Endothelial cell of umbilical vein (primary cell): ENCODE measurements at regions not wholly inside any gene's neighbourhood (a gene's known extent, or its start where the extent isn't known, plus 50 kb on each side); places are given as distances from the start of the nearest gene placed in this dataset.

ENCODE experiments used
- BruUV-seq: library from RNA; stranded (reverse); fragments of 400-500 nt; replicated peaks from 2 replicates; lab custom pipeline; 2021; lab: Mats Ljungman, UMichigan
- CTCF ChIA-PET: fragments of 300-600, 350-600 bp; sonication (Branson Sonifier 250); formaldehyde crosslinking; loops from one replicate; lab custom pipeline; 2021; ENCODE audit warnings: antibody characterized with exemption, inconsistent platforms; lab: Charles Lee
- POLR2A ChIA-PET: fragments of 300-600, 350-600 bp; sonication (Branson Sonifier 250); formaldehyde crosslinking; loops from one replicate; lab custom pipeline; 2021; ENCODE audit warnings: antibody characterized with exemption, inconsistent platforms; lab: Charles Lee
- DNase-seq: peaks from one replicate; pipeline ENCODE4 v3.0.0-alpha.2; 2011; ENCODE audit warnings: low read depth, low spot score
- FAIRE-seq: peaks from 2 replicates; lab custom pipeline; 2011; peaks lifted over from hg19 to GRCh38; lab: Jason Lieb, UNC
- H2AFZ ChIP-seq: 2 replicates; pipeline ENCODE4 v1.6.0; 2012; ENCODE audit warnings: low read depth, low read length, control low read depth, inconsistent platforms
- H3K27ac ChIP-seq: 2 replicates; pipeline ENCODE4 v1.5.1; 2011; ENCODE audit warnings: low read depth, mild to moderate bottlenecking, control low read depth, low read length, moderate library complexity; ENCODE audit not compliant: insufficient read depth
- H3K27me3 ChIP-seq, 2 experiments: 2 replicates each; pipeline versions ENCODE4 v1.6.0 to v1.6.1; 2011; ENCODE audit warnings: low read length in 2 of 2, mixed read lengths in 1 of 2; ENCODE audit not compliant: control insufficient read depth in 2 of 2, insufficient read depth in 2 of 2
- H3K36me3 ChIP-seq, 2 experiments: 2 replicates in 1 of 2; 3 replicates in 1 of 2; pipeline ENCODE4 v1.5.1; 2011; ENCODE audit warnings: low read length in 2 of 2, mild to moderate bottlenecking in 1 of 2, moderate library complexity in 1 of 2; ENCODE audit not compliant: control insufficient read depth in 2 of 2, insufficient read depth in 2 of 2; ENCODE audit errors: extremely low read depth in 1 of 2
- H3K4me1 ChIP-seq: 3 replicates; pipeline ENCODE4 v1.5.1; 2011; ENCODE audit warnings: mild to moderate bottlenecking, low read length; ENCODE audit not compliant: control insufficient read depth, insufficient read depth; ENCODE audit errors: extremely low read depth
- H3K4me2 ChIP-seq: 2 replicates; pipeline ENCODE4 v1.6.1; 2011; ENCODE audit warnings: low read length, control low read depth, mixed read lengths; ENCODE audit not compliant: insufficient read depth
- H3K4me3 ChIP-seq, 3 experiments: fragments of 200-600 bp in 1 of 3; sonication (generic), shearing (Covaris generic) in 1 of 3; replicated peaks in 1 of 3; 2 replicates each; pipeline ENCODE4 v1.5.1; 2011 to 2016; ENCODE audit warnings: control low read depth in 3 of 3, low read length in 3 of 3, mild to moderate bottlenecking in 2 of 3, inconsistent platforms in 1 of 3, low read depth in 1 of 3, moderate library complexity in 1 of 3; ENCODE audit not compliant: insufficient read depth in 1 of 3
- H3K79me2 ChIP-seq: 2 replicates; pipeline ENCODE4 v1.6.0; 2012; ENCODE audit warnings: low read length, inconsistent platforms; ENCODE audit not compliant: control insufficient read depth, insufficient read depth
- H3K9ac ChIP-seq: replicated peaks from 2 replicates; pipeline ENCODE3; 2011; ENCODE audit warnings: low read length, control low read depth; ENCODE audit not compliant: insufficient read depth; ENCODE audit errors: extremely low read depth
- H3K9me1 ChIP-seq: replicated peaks from 3 replicates; pipeline ENCODE4 v1.6.0; 2011; ENCODE audit warnings: mild to moderate bottlenecking, low read length; ENCODE audit not compliant: control insufficient read depth, insufficient read depth; ENCODE audit errors: extremely low read depth
- H3K9me3 ChIP-seq: replicated peaks from 2 replicates; pipeline ENCODE4 v1.5.1; 2012; ENCODE audit warnings: low read length, inconsistent platforms; ENCODE audit not compliant: control insufficient read depth, insufficient read depth
- H4K20me1 ChIP-seq: replicated peaks from 2 replicates; pipeline ENCODE3; 2011; ENCODE audit warnings: mild to moderate bottlenecking, low read length; ENCODE audit not compliant: control insufficient read depth, insufficient read depth; ENCODE audit errors: extremely low read depth
- CTCF ChIP-seq, 2 donors: IDR thresholded peaks; 1 replicate in 1 of 2; 2 replicates in 1 of 2; pipeline ENCODE4 v1.5.1; 2011; ENCODE audit warnings: low read length in 2 of 2, mild to moderate bottlenecking in 2 of 2, moderate library complexity in 2 of 2, control low read depth in 1 of 2, inconsistent platforms in 1 of 2, low read depth in 1 of 2; ENCODE audit not compliant: insufficient read depth in 1 of 2; ENCODE audit errors: extremely low read depth in 1 of 2
- EZH2 ChIP-seq: IDR thresholded peaks from 2 replicates; pipeline ENCODE4 v1.6.1; 2012; ENCODE audit warnings: borderline replicate concordance, low read depth, mild to moderate bottlenecking, moderate library complexity, low read length, inconsistent platforms; ENCODE audit not compliant: severe bottlenecking
- FOS ChIP-seq: IDR thresholded peaks from 2 replicates; pipeline ENCODE4 v1.6.1; 2011; ENCODE audit warnings: mild to moderate bottlenecking, low read length, moderate library complexity, borderline replicate concordance; ENCODE audit not compliant: insufficient read depth
- GATA2 ChIP-seq: IDR thresholded peaks from 2 replicates; pipeline ENCODE4 v1.7.0; 2011; ENCODE audit warnings: low read depth, mild to moderate bottlenecking, moderate library complexity, mixed read lengths, low read length; ENCODE audit not compliant: insufficient read length, insufficient read depth
- JUN ChIP-seq: IDR thresholded peaks from 2 replicates; pipeline ENCODE4 v1.6.1; 2011; ENCODE audit warnings: borderline replicate concordance, low read depth; ENCODE audit not compliant: insufficient read length, insufficient read depth
- MYC ChIP-seq: IDR thresholded peaks from one replicate; pipeline ENCODE4 v1.6.1; 2011; ENCODE audit warnings: mild to moderate bottlenecking, low read depth, low read length
- POLR2A ChIP-seq: IDR thresholded peaks from 2 replicates; pipeline ENCODE4 v1.6.1; 2012; ENCODE audit warnings: low read depth, mild to moderate bottlenecking, control low read depth, low read length
- POLR2AphosphoS5 ChIP-seq: IDR thresholded peaks from 2 replicates; pipeline ENCODE4 v1.6.1; 2012; ENCODE audit warnings: low read depth, mild to moderate bottlenecking, control low read depth, low read length, moderate library complexity; ENCODE audit not compliant: insufficient read depth
- dilution Hi-C: fragments of 300-500 bp; cut with MboI; formaldehyde crosslinking; loops from one replicate; pipeline ENCODE4 v1.15.0; 2019; ENCODE audit warnings: low sequenced_read_pairs; ENCODE audit not compliant: extremely low pct_ligation_motif_present
- intact Hi-C: fragments of 100-400 bp; cut with micrococcal nuclease; formaldehyde crosslinking; loops from one replicate; pipeline ENCODE4 v1.10.0; 2022
- TF ChIP-seq, protein P1 (sequence below): IDR thresholded peaks from 2 replicates; pipeline ENCODE4 v1.6.1; 2011; ENCODE audit not compliant: insufficient read depth, insufficient read length

DNA sequence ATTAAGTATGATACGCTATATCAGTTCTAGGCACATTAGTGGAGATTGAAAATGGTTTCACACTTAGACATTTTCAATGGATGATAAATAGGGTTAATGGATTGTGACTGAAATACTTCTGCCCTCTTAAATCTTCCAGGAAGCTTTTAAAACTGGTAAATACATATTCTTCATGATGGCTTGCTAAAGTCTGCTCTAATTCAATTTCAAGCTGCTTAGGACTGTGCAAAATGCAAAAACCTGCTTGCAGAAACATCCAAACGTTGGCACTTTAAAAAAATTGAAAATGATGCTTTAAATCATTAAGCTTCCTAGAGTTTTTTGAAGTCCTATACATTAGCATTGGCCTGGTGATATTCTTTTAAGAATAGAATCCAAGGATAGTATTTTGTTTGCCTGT lies 214.8 kb upstream of the FSHR start:
- H3K9me1 ChIP-seq: no peaks in the 10 kb centered on the region
- CTCF ChIA-PET: no interaction called here
- H3K9me3 ChIP-seq: no peaks in the 10 kb centered on the region
- H3K4me1 ChIP-seq: no peaks in the 10 kb centered on the region
- no peak overlapping the region for H3K4me2 ChIP-seq
- no peaks in the 10 kb centered on the region for H4K20me1 ChIP-seq
- H3K27me3 ChIP-seq: no peaks in the 10 kb centered on the region
- intact Hi-C loops: no loop called here
- H3K79me2 ChIP-seq: no peaks in the 10 kb centered on the region
- POLR2A ChIA-PET: no interaction called here
- no peak overlapping the region for H3K9ac ChIP-seq
- H2AFZ ChIP-seq: no peak overlapping the region
- H3K36me3 ChIP-seq: no peaks in the 10 kb centered on the region
- no peak overlapping the region for H3K27ac ChIP-seq
- dilution Hi-C loops: no loop called here
- no peak overlapping the region for H3K4me3 ChIP-seq
- FAIRE-seq (no peak), DNase-seq (no peak)
- no peak for TF ChIP-seq CTCF (IDR thresholded peaks at IDR 0.05; ENCODE audit: extremely low read depth in 1 of 2, insufficient read depth in 1 of 2, low read depth in 1 of 2, low read length in 2 of 2)
- no peak for TF ChIP-seq POLR2AphosphoS5
- no peak for TF ChIP-seq POLR2A
- TF ChIP-seq JUN: no peak
- TF ChIP-seq EZH2: no peak
- TF ChIP-seq MYC: no peak
- no peak for TF ChIP-seq GATA2
- BruUV-seq: no TSS peak

DNA sequence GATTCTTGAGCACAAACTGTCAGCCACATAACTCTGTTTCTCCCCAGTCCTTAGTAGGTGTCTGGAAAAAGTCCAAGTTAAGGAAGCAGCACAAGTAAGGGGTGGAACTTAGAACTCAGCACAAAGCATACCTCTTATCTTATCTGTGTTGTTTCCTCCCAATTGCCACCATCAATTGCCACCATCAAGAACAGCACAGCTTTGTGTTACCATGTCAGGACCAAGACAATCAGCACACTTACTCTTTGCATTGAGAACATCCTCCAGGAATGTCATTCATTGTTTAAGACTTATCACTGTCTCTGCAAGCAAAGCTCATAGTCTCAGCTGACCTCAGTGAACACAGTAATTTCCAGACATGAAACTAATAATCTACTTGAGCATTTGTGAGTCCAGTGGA lies 212.7 kb upstream of the FSHR start:
- no peaks in the 10 kb centered on the region for H3K36me3 ChIP-seq
- no peak overlapping the region for H2AFZ ChIP-seq
- dilution Hi-C loops: no loop called here
- intact Hi-C loops: no loop called here
- ChIA-PET CTCF (no interaction called here), POLR2A (no interaction called here)
- no TSS peak for BruUV-seq
- H4K20me1 ChIP-seq: no peaks in the 10 kb centered on the region
- H3K9me1 ChIP-seq: no peaks in the 10 kb centered on the region
- TF ChIP-seq EZH2: no peak
- no peak for TF ChIP-seq GATA2
- TF ChIP-seq POLR2AphosphoS5: no peak
- TF ChIP-seq, protein P1, sequence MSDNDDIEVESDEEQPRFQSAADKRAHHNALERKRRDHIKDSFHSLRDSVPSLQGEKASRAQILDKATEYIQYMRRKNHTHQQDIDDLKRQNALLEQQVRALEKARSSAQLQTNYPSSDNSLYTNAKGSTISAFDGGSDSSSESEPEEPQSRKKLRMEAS: no peak
- no peak for TF ChIP-seq MYC
- no peak for TF ChIP-seq FOS
- FAIRE-seq (no peak), DNase-seq (no peak)
- H3K4me2 ChIP-seq: no peak overlapping the region
- H3K79me2 ChIP-seq: no peaks in the 10 kb centered on the region
- H3K27me3 ChIP-seq: no peaks in the 10 kb centered on the region
- H3K9ac ChIP-seq: no peak overlapping the region
- H3K27ac ChIP-seq: no peak overlapping the region
- no peaks in the 10 kb centered on the region for H3K4me1 ChIP-seq
- H3K9me3 ChIP-seq: no peaks in the 10 kb centered on the region
- H3K4me3 ChIP-seq: no peak overlapping the region
